Spleen (tissue), 7 donors: ENCODE measurements at regions not wholly inside any gene's neighbourhood (a gene's known extent, or its start where the extent isn't known, plus 50 kb on each side); places are given as distances from the start of the nearest gene placed in this dataset.

ENCODE experiments used
- CTCF ChIP-seq, 11 experiments: fragments of 200-600 bp in 7 of 11; fragments of 450-650 bp in 4 of 11; sonication (generic) in 4 of 11; IDR thresholded peaks in 8 of 11; conservative IDR thresholded peaks in 3 of 11; 1 replicate in 7 of 11; 2 replicates in 4 of 11; pipeline versions ENCODE4 v1.4.0 to v1.8.0; 2016 to 2021; ENCODE audit warnings: antibody characterized with exemption in 11 of 11, inconsistent platforms in 4 of 11, mild to moderate bottlenecking in 1 of 11
- POLR2A ChIP-seq, 3 donors: fragments of 450-650 bp; IDR thresholded peaks; one replicate each; pipeline ENCODE4 v1.5.1; 2017; ENCODE audit warnings: antibody characterized with exemption in 3 of 3, mild to moderate bottlenecking in 1 of 3
- donor health status: DM: no; HTN: no; CAD: no; lungs with moderate emphysema.
- donor health status: DM: no; HTN: no; CAD: no.
- donor health status: DM: no; HTN: no; CAD: no.

- TF ChIP-seq CTCF (IDR thresholded peaks at IDR 0.05 in 8 of 11, conservative IDR thresholded peaks at IDR 0.05 in 3 of 11) (no peak), POLR2A (IDR thresholded peaks at IDR 0.05) (no peak)
Measured at GRCh38 chr19:32061315-32061714, 284.1 kb upstream of the ZNF507 start.
